Activated CD8-positive, alpha-beta memory T cell treated with anti-CD3 and anti-CD28 coated beads for 1 hour (primary cell): ENCODE measurements at regions not wholly inside any gene's neighbourhood (a gene's known extent, or its start where the extent isn't known, plus 50 kb on each side); places are given as distances from the start of the nearest gene placed in this dataset.

Experiments
- DNase-seq, 2 donors: peaks; one replicate each; pipeline ENCODE4 v3.0.0-alpha.2; 2020; ENCODE audit warnings: low read depth in 1 of 2; ENCODE audit errors: extremely low read depth in 1 of 2

GRCh38 chr9:126088336-126088735 is 238.3 kb upstream of the MVB12B start:
- no peak for DNase-seq

GRCh38 chr9:126089789-126090188 is 236.8 kb upstream of the MVB12B start:
- no peak for DNase-seq

- no peak for DNase-seq
Observed at GRCh38 chr9:126093771-126094170, 232.9 kb upstream of the MVB12B start.

- DNase-seq: no peak
Observed at GRCh38 chr9:126095546-126096190, 231.0 kb upstream of the MVB12B start.

GRCh38 chr9:126096340-126096739 is 230.3 kb upstream of the MVB12B start:
- DNase-seq: no peak

GRCh38 chr9:126097679-126098078 is 228.9 kb upstream of the MVB12B start:
- no peak for DNase-seq

GRCh38 chr9:126106404-126106803 is 220.2 kb upstream of the MVB12B start:
- DNase-seq: no peak

- no peak for DNase-seq
Observed at GRCh38 chr9:126107693-126108092, 218.9 kb upstream of the MVB12B start.

- DNase-seq: no peak
Observed at GRCh38 chr9:126108240-126108639, 218.4 kb upstream of the MVB12B start.

GRCh38 chr9:126109575-126109974 is 217.1 kb upstream of the MVB12B start:
- DNase-seq: no peak

- no peak for DNase-seq
Observed at GRCh38 chr9:126111556-126111955, 215.1 kb upstream of the MVB12B start.

- no peak for DNase-seq
Observed at GRCh38 chr9:126112135-126112720, 214.4 kb upstream of the MVB12B start.

- DNase-seq: no peak
Observed at GRCh38 chr9:126113176-126113575, 213.5 kb upstream of the MVB12B start.

- no peak for DNase-seq
Observed at GRCh38 chr9:126113756-126114408, 212.7 kb upstream of the MVB12B start.

- DNase-seq: no peak
Observed at GRCh38 chr9:126114409-126114760, 212.2 kb upstream of the MVB12B start.

- DNase-seq: no peak
Observed at GRCh38 chr9:126114850-126115460, 211.7 kb upstream of the MVB12B start.

GRCh38 chr9:126116351-126117157 is 210.1 kb upstream of the MVB12B start:
- no peak for DNase-seq

GRCh38 chr9:126117158-126117425 is 209.5 kb upstream of the MVB12B start:
- DNase-seq: no peak

GRCh38 chr9:126117631-126118030 is 209.0 kb upstream of the MVB12B start:
- no peak for DNase-seq

GRCh38 chr9:126119731-126120130 is 206.9 kb upstream of the MVB12B start:
- no peak for DNase-seq

- no peak for DNase-seq
Observed at GRCh38 chr9:126122901-126123616, 203.6 kb upstream of the MVB12B start.
